SU-DHL-6 (cell line): ENCODE measurements at regions not wholly inside any gene's neighbourhood (a gene's known extent, or its start where the extent isn't known, plus 50 kb on each side); places are given as distances from the start of the nearest gene placed in this dataset.

Experiments
- H2AFZ ChIP-seq: fragments of 200-600 bp; sonication (generic); 2 replicates; pipeline ENCODE4 v1.6.1; 2014; ENCODE audit warnings: low read depth, mild to moderate bottlenecking, moderate library complexity, mixed read lengths, antibody characterized with exemption, low read length; ENCODE audit not compliant: severe bottlenecking
- H3F3A ChIP-seq: fragments of 200-600 bp; shearing (Covaris generic); 2 replicates; pipeline ENCODE4 v1.6.0; 2016; ENCODE audit warnings: antibody characterized with exemption, mild to moderate bottlenecking; ENCODE audit not compliant: insufficient read depth
- H3K27ac ChIP-seq: fragments of 200-600 bp; sonication (generic); 2 replicates; pipeline ENCODE4 v1.5.1; 2016; ENCODE audit warnings: low read depth, mild to moderate bottlenecking, low read length, moderate library complexity, mixed read lengths
- H3K27me3 ChIP-seq: fragments of 200-600 bp; sonication (generic), shearing (Covaris generic); 2 replicates; pipeline ENCODE4 v1.6.0; 2014; ENCODE audit warnings: mild to moderate bottlenecking, low read length
- H3K36me3 ChIP-seq: fragments of 200-600 bp; sonication (generic); 2 replicates; pipeline ENCODE4 v1.6.1; 2014; ENCODE audit warnings: mild to moderate bottlenecking, low read length, mixed read lengths
- H3K4me2 ChIP-seq: fragments of 300-600, 200-600 bp; shearing (Covaris generic), sonication (generic); 2 replicates; pipeline ENCODE4 v1.6.0; 2014; ENCODE audit warnings: low read length, low read depth, mild to moderate bottlenecking; ENCODE audit not compliant: poor library complexity, severe bottlenecking
- H3K4me3 ChIP-seq: fragments of 200-600 bp; sonication (generic); 2 replicates; pipeline ENCODE4 v1.5.1; 2014; ENCODE audit warnings: antibody characterized with exemption, low read length, mild to moderate bottlenecking, mixed read lengths; ENCODE audit not compliant: insufficient read depth, poor library complexity, severe bottlenecking
- H3K79me2 ChIP-seq: fragments of 200-600 bp; sonication (generic); 2 replicates; pipeline ENCODE4 v1.6.1; 2014; ENCODE audit warnings: mild to moderate bottlenecking, low read length, moderate library complexity; ENCODE audit not compliant: insufficient read depth
- H3K9ac ChIP-seq: fragments of 200-600 bp; sonication (generic); 2 replicates; pipeline ENCODE4 v1.7.0; 2014; ENCODE audit warnings: mild to moderate bottlenecking, low read length
- H3K9me2 ChIP-seq: fragments of 200-600 bp; sonication (generic); replicated peaks from 2 replicates; pipeline ENCODE4 v1.6.1; 2014; ENCODE audit warnings: low read length; ENCODE audit not compliant: insufficient read depth
- H3K9me3 ChIP-seq: fragments of 200-600 bp; sonication (generic); 2 replicates; pipeline ENCODE4 v1.6.1; 2014; ENCODE audit warnings: low read length, mixed read lengths; ENCODE audit not compliant: insufficient read depth
- H4K20me1 ChIP-seq: fragments of 200-600 bp; sonication (generic); 2 replicates; pipeline ENCODE4 v1.6.1; 2014; ENCODE audit warnings: low read depth, mild to moderate bottlenecking, antibody characterized with exemption, low read length, moderate library complexity, mixed read lengths
- EZH2phosphoT487 ChIP-seq: fragments of 200-600 bp; sonication (generic), shearing (Covaris generic); conservative IDR thresholded peaks from 2 replicates; pipeline ENCODE4 v1.6.1; 2018; ENCODE audit warnings: mild to moderate bottlenecking, antibody characterized with exemption, low read length, moderate library complexity, mixed read lengths
- TF ChIP-seq, protein P1 (sequence below): fragments of 200-600 bp; sonication (generic); IDR thresholded peaks from one replicate; pipeline ENCODE4 v1.5.1; 2017; ENCODE audit warnings: antibody characterized with exemption, mild to moderate bottlenecking, low read length, moderate library complexity; ENCODE audit not compliant: insufficient read depth, poor library complexity, severe bottlenecking

DNA sequence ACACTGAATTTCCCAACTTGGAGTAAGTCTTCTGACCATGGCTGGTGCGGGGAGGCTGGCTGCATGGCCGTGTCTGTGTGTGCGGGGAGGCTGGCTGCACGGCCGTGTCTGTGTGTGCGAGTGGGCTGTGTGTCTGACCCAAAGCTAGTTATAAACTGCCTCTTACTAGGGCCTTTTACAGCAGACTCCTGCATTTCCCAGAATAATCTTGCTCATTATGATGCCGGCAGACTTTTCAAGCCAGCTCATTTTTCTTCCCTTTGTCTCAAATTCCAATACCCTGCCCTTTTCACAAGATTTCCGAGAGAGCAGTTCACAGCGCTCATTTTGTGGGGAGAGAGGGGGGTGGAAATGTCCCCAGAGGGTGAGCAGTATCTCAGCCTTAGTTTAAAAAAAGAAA, 470.7 kb upstream of the BRINP1 start:
- Histone ChIP-seq H3K79me2 (no peaks in the 10 kb centered on the region), H2AFZ (no peak overlapping the region), H3K9me2 (no peaks in the 10 kb centered on the region), H3F3A (no peaks in the 10 kb centered on the region), H3K9ac (no peak overlapping the region), H3K4me3 (no peak overlapping the region), H3K9me3 (no peaks in the 10 kb centered on the region), H4K20me1 (no peaks in the 10 kb centered on the region), H3K4me2 (no peak overlapping the region), H3K27ac (no peak overlapping the region), H3K27me3 (no peaks in the 10 kb centered on the region), H3K36me3 (no peaks in the 10 kb centered on the region)
- TF ChIP-seq, protein P1, sequence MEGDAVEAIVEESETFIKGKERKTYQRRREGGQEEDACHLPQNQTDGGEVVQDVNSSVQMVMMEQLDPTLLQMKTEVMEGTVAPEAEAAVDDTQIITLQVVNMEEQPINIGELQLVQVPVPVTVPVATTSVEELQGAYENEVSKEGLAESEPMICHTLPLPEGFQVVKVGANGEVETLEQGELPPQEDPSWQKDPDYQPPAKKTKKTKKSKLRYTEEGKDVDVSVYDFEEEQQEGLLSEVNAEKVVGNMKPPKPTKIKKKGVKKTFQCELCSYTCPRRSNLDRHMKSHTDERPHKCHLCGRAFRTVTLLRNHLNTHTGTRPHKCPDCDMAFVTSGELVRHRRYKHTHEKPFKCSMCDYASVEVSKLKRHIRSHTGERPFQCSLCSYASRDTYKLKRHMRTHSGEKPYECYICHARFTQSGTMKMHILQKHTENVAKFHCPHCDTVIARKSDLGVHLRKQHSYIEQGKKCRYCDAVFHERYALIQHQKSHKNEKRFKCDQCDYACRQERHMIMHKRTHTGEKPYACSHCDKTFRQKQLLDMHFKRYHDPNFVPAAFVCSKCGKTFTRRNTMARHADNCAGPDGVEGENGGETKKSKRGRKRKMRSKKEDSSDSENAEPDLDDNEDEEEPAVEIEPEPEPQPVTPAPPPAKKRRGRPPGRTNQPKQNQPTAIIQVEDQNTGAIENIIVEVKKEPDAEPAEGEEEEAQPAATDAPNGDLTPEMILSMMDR = no peak
- TF ChIP-seq EZH2phosphoT487 = no peak

DNA sequence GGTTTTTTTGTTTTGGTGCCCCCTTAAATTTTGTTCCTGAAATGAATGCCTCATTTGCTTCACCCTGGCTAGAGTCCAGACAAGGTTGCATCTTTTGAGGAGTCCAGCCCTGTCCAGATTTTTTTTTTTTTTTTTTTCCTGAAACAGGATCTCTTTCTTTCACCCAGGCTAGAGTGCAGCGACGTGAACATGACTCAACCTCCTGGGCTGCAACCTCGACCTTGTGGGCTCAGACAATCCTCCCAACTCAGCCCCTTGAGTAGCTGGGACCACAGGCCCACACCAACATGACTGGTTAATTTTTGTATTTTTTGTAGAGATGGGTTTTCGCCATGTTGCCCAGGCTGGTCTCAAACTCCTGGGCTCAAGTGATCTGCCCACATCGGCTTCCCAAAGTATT, 469.0 kb upstream of the BRINP1 start:
- TF ChIP-seq, protein P1 = no peak
- TF ChIP-seq EZH2phosphoT487 = no peak
- no peak overlapping the region for H3K27ac ChIP-seq
- no peaks in the 10 kb centered on the region for H3F3A ChIP-seq
- H4K20me1 ChIP-seq = no peaks in the 10 kb centered on the region
- H3K36me3 ChIP-seq = no peaks in the 10 kb centered on the region
- no peak overlapping the region for H3K4me3 ChIP-seq
- no peaks in the 10 kb centered on the region for H3K79me2 ChIP-seq
- H3K9ac ChIP-seq = no peak overlapping the region
- H3K9me2 ChIP-seq = no peaks in the 10 kb centered on the region
- no peaks in the 10 kb centered on the region for H3K9me3 ChIP-seq
- no peak overlapping the region for H3K4me2 ChIP-seq
- H3K27me3 ChIP-seq = no peaks in the 10 kb centered on the region
- H2AFZ ChIP-seq = no peak overlapping the region

DNA sequence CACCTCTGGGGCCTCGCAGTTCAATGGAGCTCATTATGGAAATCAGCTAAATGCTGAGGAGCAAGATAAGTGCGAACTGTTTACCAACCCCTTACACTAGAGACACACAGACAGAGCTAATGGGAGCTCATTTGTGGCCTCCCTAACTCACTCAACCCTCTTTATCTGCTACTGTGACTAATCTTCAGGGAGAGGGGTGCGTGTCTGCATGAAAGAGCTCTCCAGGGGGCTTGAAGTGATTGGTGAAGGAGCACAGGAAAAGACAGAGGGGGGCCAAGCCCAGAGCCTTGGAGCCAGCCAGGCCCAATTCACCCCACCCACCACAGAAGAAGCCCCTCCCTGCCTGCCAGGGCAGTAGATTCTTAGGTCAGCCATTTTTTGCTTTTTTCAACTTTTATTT, 466.8 kb upstream of the BRINP1 start:
- Histone ChIP-seq H3K27me3 (no peaks in the 10 kb centered on the region), H2AFZ (no peak overlapping the region), H3K4me3 (no peak overlapping the region), H3K4me2 (no peak overlapping the region), H3K27ac (no peak overlapping the region), H3K9ac (no peak overlapping the region), H3K9me3 (no peaks in the 10 kb centered on the region), H3F3A (no peaks in the 10 kb centered on the region), H3K79me2 (no peaks in the 10 kb centered on the region), H4K20me1 (no peaks in the 10 kb centered on the region), H3K9me2 (no peaks in the 10 kb centered on the region), H3K36me3 (no peaks in the 10 kb centered on the region)
- no peak for TF ChIP-seq EZH2phosphoT487
- TF ChIP-seq, protein P1 = no peak
